SK-N-SH (cell line): ENCODE measurements at regions not wholly inside any gene's neighbourhood (a gene's known extent, or its start where the extent isn't known, plus 50 kb on each side); places are given as distances from the start of the nearest gene placed in this dataset.

Experiments
- CTCF ChIA-PET: fragments of 300-600, 350-600 bp; formaldehyde crosslinking; extraction: SDS; loops from one replicate; lab custom pipeline; 2021; lab: Yijun Ruan, JAX
- POLR2A ChIA-PET: fragments of 350-600 bp; sonication (Branson Sonifier 250); formaldehyde crosslinking; extraction: SDS; loops from one replicate; lab custom pipeline; 2020; ENCODE audit warnings: antibody characterized with exemption, inconsistent platforms; lab: Yijun Ruan, JAX
- DNase-seq: peaks from one replicate; pipeline ENCODE4 v3.0.0; 2012
- H2AFZ ChIP-seq: fragments of 200-600 bp; sonication (generic); 2 replicates; pipeline ENCODE4 v1.8.1; 2016; ENCODE audit warnings: antibody characterized with exemption, mild to moderate bottlenecking, low read depth
- H3F3A ChIP-seq: fragments of 200-600 bp; sonication (generic); replicated peaks from 2 replicates; pipeline ENCODE3; 2016; ENCODE audit warnings: antibody characterized with exemption, mild to moderate bottlenecking; ENCODE audit not compliant: insufficient read depth
- H3K27ac ChIP-seq, 2 experiments: fragments of 200-500 bp in 1 of 2; fragments of 200-600 bp in 1 of 2; sonication (Bioruptor generic) in 1 of 2; sonication (generic), shearing (Covaris generic) in 1 of 2; 2 replicates each; pipeline versions ENCODE4 v1.5.1 to v1.6.1; 2014 to 2016; ENCODE audit warnings: low read depth in 2 of 2, inconsistent platforms in 1 of 2, low read length in 1 of 2, mild to moderate bottlenecking in 1 of 2, mixed read lengths in 1 of 2
- H3K27me3 ChIP-seq: fragments of 200-600 bp; sonication (generic), shearing (Covaris generic); 2 replicates; pipeline ENCODE4 v1.6.1; 2016; ENCODE audit warnings: mixed run types; ENCODE audit not compliant: insufficient read depth
- H3K36me3 ChIP-seq, 2 experiments: fragments of 200-500 bp in 1 of 2; fragments of 200-600 bp in 1 of 2; sonication (Bioruptor generic) in 1 of 2; sonication (generic) in 1 of 2; replicated peaks in 1 of 2; 2 replicates each; pipeline versions ENCODE3 to v1.5.1; 2014 to 2016; ENCODE audit warnings: low read length in 1 of 2, mild to moderate bottlenecking in 1 of 2; ENCODE audit not compliant: insufficient read depth in 2 of 2, control insufficient read depth in 1 of 2
- H3K4me1 ChIP-seq, 2 experiments: fragments of 200-500 bp in 1 of 2; fragments of 200-600 bp in 1 of 2; sonication (Bioruptor generic) in 1 of 2; sonication (generic), shearing (Covaris generic) in 1 of 2; 2 replicates each; pipeline versions ENCODE4 v1.5.1 to v1.6.1; 2014 to 2016; ENCODE audit warnings: low read depth in 1 of 2, low read length in 1 of 2, mixed run types in 1 of 2; ENCODE audit not compliant: insufficient read depth in 2 of 2, control insufficient read depth in 1 of 2
- H3K4me2 ChIP-seq: fragments of 200-600 bp; sonication (generic), shearing (Covaris generic); 2 replicates; pipeline ENCODE4 v1.6.1; 2017; ENCODE audit warnings: mixed run types
- H3K4me3 ChIP-seq, 2 experiments: fragments of 200-500 bp in 1 of 2; fragments of 200-600 bp in 1 of 2; sonication (Bioruptor generic) in 1 of 2; sonication (generic), shearing (Covaris generic) in 1 of 2; 2 replicates each; pipeline versions ENCODE4 v1.5.1 to v1.8.1; 2014 to 2016; ENCODE audit warnings: low read depth in 2 of 2, inconsistent platforms in 1 of 2, low read length in 1 of 2, mild to moderate bottlenecking in 1 of 2, mixed read lengths in 1 of 2, moderate library complexity in 1 of 2
- H3K79me2 ChIP-seq: fragments of 200-600 bp; sonication (generic); 2 replicates; pipeline ENCODE4 v1.8.1; 2017; ENCODE audit warnings: mild to moderate bottlenecking; ENCODE audit not compliant: insufficient read depth
- H3K9ac ChIP-seq: fragments of 200-600 bp; sonication (generic); 2 replicates; pipeline ENCODE4 v1.6.1; 2017; ENCODE audit warnings: mixed run types
- H3K9me2 ChIP-seq: fragments of 200-600 bp; sonication (generic); 2 replicates; pipeline ENCODE4 v1.6.1; 2017; ENCODE audit warnings: mixed run types
- H3K9me3 ChIP-seq: fragments of 200-600 bp; sonication (generic); 2 replicates; pipeline ENCODE4 v1.6.1; 2017; ENCODE audit warnings: mixed run types, mild to moderate bottlenecking, moderate library complexity
- H4K20me1 ChIP-seq: fragments of 200-600 bp; sonication (generic); 2 replicates; pipeline ENCODE4 v1.6.1; 2017; ENCODE audit warnings: mild to moderate bottlenecking, mixed run types; ENCODE audit not compliant: insufficient read depth
- CHD2 ChIP-seq: fragments of 150-350 bp; IDR thresholded peaks from 2 replicates; pipeline ENCODE4 v1.6.1; 2018; ENCODE audit warnings: low read length; ENCODE audit not compliant: partially characterized antibody
- CTCF ChIP-seq: fragments of 200-600 bp; sonication (generic); IDR thresholded peaks from 2 replicates; pipeline ENCODE4 v1.6.1; 2017; ENCODE audit warnings: antibody characterized with exemption, mild to moderate bottlenecking, moderate library complexity
- ELF1 ChIP-seq: IDR thresholded peaks from 2 replicates; pipeline ENCODE4 v1.4.0; 2012
- EP300 ChIP-seq, 2 experiments: IDR thresholded peaks; 2 replicates each; pipeline versions ENCODE4 v1.4.0 to v1.6.1; 2012; ENCODE audit warnings: borderline replicate concordance in 1 of 2, low read depth in 1 of 2, low read length in 1 of 2
- FOSL2 ChIP-seq: IDR thresholded peaks from 2 replicates; pipeline ENCODE4 v1.4.0; 2012; ENCODE audit warnings: low read depth, mild to moderate bottlenecking, moderate library complexity, borderline replicate concordance
- FOXM1 ChIP-seq: IDR thresholded peaks from 2 replicates; pipeline ENCODE4 v1.4.0; 2012; ENCODE audit warnings: low read depth, mild to moderate bottlenecking
- GATA2 ChIP-seq: sonication (generic); formaldehyde crosslinking; IDR thresholded peaks from 2 replicates; pipeline ENCODE4 v1.5.0; 2020; ENCODE audit warnings: mild to moderate bottlenecking, missing genetic modification reagents
- NRF1 ChIP-seq: IDR thresholded peaks from 2 replicates; pipeline ENCODE4 v1.6.1; 2012; ENCODE audit warnings: low read depth, mild to moderate bottlenecking, low read length
- POLR2AphosphoS5 ChIP-seq: IDR thresholded peaks from 2 replicates; pipeline ENCODE4 v1.6.1; 2012; ENCODE audit warnings: low read depth, low read length
- RAD21 ChIP-seq: IDR thresholded peaks from 2 replicates; pipeline ENCODE4 v1.6.1; 2012; ENCODE audit warnings: mild to moderate bottlenecking, low read length
- RCOR1 ChIP-seq: fragments of 150-350 bp; IDR thresholded peaks from 2 replicates; pipeline ENCODE4 v1.6.1; 2017; ENCODE audit warnings: antibody characterized with exemption, low read length
- TCF12 ChIP-seq: IDR thresholded peaks from 2 replicates; pipeline ENCODE4 v1.4.0; 2012
- YY1 ChIP-seq: IDR thresholded peaks from 2 replicates; pipeline ENCODE4 v1.4.0; 2012; ENCODE audit warnings: low read depth, mild to moderate bottlenecking
- WGBS: methylation state at CpG from one replicate; pipeline ENCODE4 v1.1.6; 2017; ENCODE audit warnings: low lambda C conversion rate; 5-methylcytosine and 5-hydroxymethylcytosine counted together
- TF ChIP-seq, protein P1 (sequence below): fragments of 150-350 bp; IDR thresholded peaks from 2 replicates; pipeline ENCODE4 v1.6.1; 2016; ENCODE audit warnings: mild to moderate bottlenecking, low read depth, low read length
- TF ChIP-seq, protein P2 (sequence below): IDR thresholded peaks from 2 replicates; pipeline ENCODE4 v1.4.0; 2012; ENCODE audit warnings: low read depth, borderline replicate concordance
- TF ChIP-seq, protein P3 (sequence below): IDR thresholded peaks from 2 replicates; pipeline ENCODE4 v1.4.0; 2012; ENCODE audit warnings: low read depth, borderline replicate concordance

- no peaks in the 10 kb centered on the region for H3K79me2 ChIP-seq
- H3K9ac ChIP-seq, result no peak overlapping the region
- H3K4me3 ChIP-seq, result no peak overlapping the region
- no peaks in the 10 kb centered on the region for H4K20me1 ChIP-seq
- H3K4me2 ChIP-seq, result no peak overlapping the region
- no peak overlapping the region for H3K27ac ChIP-seq
- no peaks in the 10 kb centered on the region for H3K27me3 ChIP-seq
- no peaks in the 10 kb centered on the region for H3F3A ChIP-seq
- no peaks in the 10 kb centered on the region for H3K9me2 ChIP-seq
- ChIA-PET CTCF (no interaction called here), POLR2A (no interaction called here)
- no peaks in the 10 kb centered on the region for H3K9me3 ChIP-seq
- no peak overlapping the region for H2AFZ ChIP-seq
- no peaks in the 10 kb centered on the region for H3K4me1 ChIP-seq
- H3K36me3 ChIP-seq, result no peaks in the 10 kb centered on the region
- no peak for DNase-seq
- TF ChIP-seq POLR2AphosphoS5 (no peak), EP300 (IDR thresholded peaks at IDR 0.05; ENCODE audit: borderline replicate concordance in 1 of 2, low read depth in 1 of 2, low read length in 1 of 2) (no peak), CTCF (no peak), FOXM1 (no peak), ELF1 (no peak), RCOR1 (no peak), TCF12 (no peak), FOSL2 (no peak), RAD21 (no peak), GATA2 (CRISPR knock-in tag) (no peak), CHD2 (no peak), NRF1 (no peak), YY1 (no peak)
- TF ChIP-seq, protein P1, sequence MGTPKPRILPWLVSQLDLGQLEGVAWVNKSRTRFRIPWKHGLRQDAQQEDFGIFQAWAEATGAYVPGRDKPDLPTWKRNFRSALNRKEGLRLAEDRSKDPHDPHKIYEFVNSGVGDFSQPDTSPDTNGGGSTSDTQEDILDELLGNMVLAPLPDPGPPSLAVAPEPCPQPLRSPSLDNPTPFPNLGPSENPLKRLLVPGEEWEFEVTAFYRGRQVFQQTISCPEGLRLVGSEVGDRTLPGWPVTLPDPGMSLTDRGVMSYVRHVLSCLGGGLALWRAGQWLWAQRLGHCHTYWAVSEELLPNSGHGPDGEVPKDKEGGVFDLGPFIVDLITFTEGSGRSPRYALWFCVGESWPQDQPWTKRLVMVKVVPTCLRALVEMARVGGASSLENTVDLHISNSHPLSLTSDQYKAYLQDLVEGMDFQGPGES, result no peak
- TF ChIP-seq, protein P2, sequence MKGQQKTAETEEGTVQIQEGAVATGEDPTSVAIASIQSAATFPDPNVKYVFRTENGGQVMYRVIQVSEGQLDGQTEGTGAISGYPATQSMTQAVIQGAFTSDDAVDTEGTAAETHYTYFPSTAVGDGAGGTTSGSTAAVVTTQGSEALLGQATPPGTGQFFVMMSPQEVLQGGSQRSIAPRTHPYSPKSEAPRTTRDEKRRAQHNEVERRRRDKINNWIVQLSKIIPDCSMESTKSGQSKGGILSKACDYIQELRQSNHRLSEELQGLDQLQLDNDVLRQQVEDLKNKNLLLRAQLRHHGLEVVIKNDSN, result no peak
- TF ChIP-seq, protein P3, sequence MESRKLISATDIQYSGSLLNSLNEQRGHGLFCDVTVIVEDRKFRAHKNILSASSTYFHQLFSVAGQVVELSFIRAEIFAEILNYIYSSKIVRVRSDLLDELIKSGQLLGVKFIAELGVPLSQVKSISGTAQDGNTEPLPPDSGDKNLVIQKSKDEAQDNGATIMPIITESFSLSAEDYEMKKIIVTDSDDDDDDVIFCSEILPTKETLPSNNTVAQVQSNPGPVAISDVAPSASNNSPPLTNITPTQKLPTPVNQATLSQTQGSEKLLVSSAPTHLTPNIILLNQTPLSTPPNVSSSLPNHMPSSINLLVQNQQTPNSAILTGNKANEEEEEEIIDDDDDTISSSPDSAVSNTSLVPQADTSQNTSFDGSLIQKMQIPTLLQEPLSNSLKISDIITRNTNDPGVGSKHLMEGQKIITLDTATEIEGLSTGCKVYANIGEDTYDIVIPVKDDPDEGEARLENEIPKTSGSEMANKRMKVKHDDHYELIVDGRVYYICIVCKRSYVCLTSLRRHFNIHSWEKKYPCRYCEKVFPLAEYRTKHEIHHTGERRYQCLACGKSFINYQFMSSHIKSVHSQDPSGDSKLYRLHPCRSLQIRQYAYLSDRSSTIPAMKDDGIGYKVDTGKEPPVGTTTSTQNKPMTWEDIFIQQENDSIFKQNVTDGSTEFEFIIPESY, result no peak
- WGBS, result 40% methylated on average over 6 of the region's 6 CpGs
These were observed 105.0 kb downstream of the SNAPC1 start for GRCh38 chr14:61866932-61867920.
